Limb (tissue), 2 donors: ENCODE measurements at regions not wholly inside any gene's neighbourhood (a gene's known extent, or its start where the extent isn't known, plus 50 kb on each side); places are given as distances from the start of the nearest gene placed in this dataset.

Source experiments
- DNase-seq, 2 donors: peaks; one replicate each; pipeline ENCODE4 v3.0.0-alpha.2; 2016; ENCODE audit errors: extremely low spot score in 2 of 2

- no peak for DNase-seq
Observed at GRCh38 chr10:44199991-44200655, 184.8 kb downstream of the CXCL12 start.

- DNase-seq = no peak
Observed at GRCh38 chr10:44199267-44199666, 185.6 kb downstream of the CXCL12 start.

- DNase-seq = no peak
Observed at GRCh38 chr10:44198780-44199097, 186.2 kb downstream of the CXCL12 start.

GRCh38 chr10:44198096-44198779 lies 186.7 kb downstream of the CXCL12 start:
- DNase-seq = no peak

GRCh38 chr10:44197646-44198045 lies 187.3 kb downstream of the CXCL12 start:
- no peak for DNase-seq

- no peak for DNase-seq
Observed at GRCh38 chr10:44196336-44196735, 188.6 kb downstream of the CXCL12 start.

GRCh38 chr10:44196008-44196320 lies 188.9 kb downstream of the CXCL12 start:
- no peak for DNase-seq

- DNase-seq = peak in 1 of 2 donors; percentile 59
Observed at GRCh38 chr10:44195112-44196007, 189.5 kb downstream of the CXCL12 start.

GRCh38 chr10:44194435-44194834 lies 190.5 kb downstream of the CXCL12 start:
- no peak for DNase-seq

- no peak for DNase-seq
Observed at GRCh38 chr10:44193567-44194220, 191.2 kb downstream of the CXCL12 start.

GRCh38 chr10:44193166-44193565 lies 191.7 kb downstream of the CXCL12 start:
- DNase-seq = no peak

GRCh38 chr10:44192435-44192834 lies 192.5 kb downstream of the CXCL12 start:
- DNase-seq = no peak

- no peak for DNase-seq
Observed at GRCh38 chr10:44190541-44190940, 194.4 kb downstream of the CXCL12 start.

GRCh38 chr10:44186821-44187220 lies 198.1 kb downstream of the CXCL12 start:
- no peak for DNase-seq

GRCh38 chr10:44186150-44186549 lies 198.7 kb downstream of the CXCL12 start:
- no peak for DNase-seq

GRCh38 chr10:44185315-44185666 lies 199.6 kb downstream of the CXCL12 start:
- no peak for DNase-seq

GRCh38 chr10:44184633-44185314 lies 200.1 kb downstream of the CXCL12 start:
- no peak for DNase-seq

GRCh38 chr10:44183667-44184632 lies 200.9 kb downstream of the CXCL12 start:
- no peak for DNase-seq

GRCh38 chr10:44182909-44183308 lies 202.0 kb downstream of the CXCL12 start:
- DNase-seq = no peak
